HUES48 (cell line): ENCODE measurements at regions not wholly inside any gene's neighbourhood (a gene's known extent, or its start where the extent isn't known, plus 50 kb on each side); places are given as distances from the start of the nearest gene placed in this dataset.

Experiments
- H3K27ac ChIP-seq: one replicate; pipeline ENCODE4 v1.7.0; 2013; ENCODE audit warnings: low read depth, low read length, inconsistent platforms
- H3K27me3 ChIP-seq: 2 replicates; pipeline ENCODE4 v1.6.1; 2013; ENCODE audit warnings: mild to moderate bottlenecking, low read length; ENCODE audit not compliant: control insufficient read depth, insufficient read depth
- H3K36me3 ChIP-seq: 2 replicates; pipeline ENCODE4 v1.6.1; 2013; ENCODE audit warnings: low read length; ENCODE audit not compliant: control insufficient read depth, insufficient read depth
- H3K4me1 ChIP-seq: 2 replicates; pipeline ENCODE4 v1.6.1; 2013; ENCODE audit warnings: mild to moderate bottlenecking, low read length; ENCODE audit not compliant: control insufficient read depth, insufficient read depth
- H3K4me3 ChIP-seq: 2 replicates; pipeline ENCODE4 v1.5.1; 2013; ENCODE audit warnings: mild to moderate bottlenecking, low read depth, low read length
- H3K9ac ChIP-seq: 2 replicates; pipeline ENCODE4 v1.6.1; 2013; ENCODE audit warnings: mild to moderate bottlenecking, low read depth, low read length, moderate library complexity
- H3K9me3 ChIP-seq: 2 replicates; pipeline ENCODE4 v1.6.1; 2013; ENCODE audit warnings: low read length; ENCODE audit not compliant: control insufficient read depth, insufficient read depth

DNA sequence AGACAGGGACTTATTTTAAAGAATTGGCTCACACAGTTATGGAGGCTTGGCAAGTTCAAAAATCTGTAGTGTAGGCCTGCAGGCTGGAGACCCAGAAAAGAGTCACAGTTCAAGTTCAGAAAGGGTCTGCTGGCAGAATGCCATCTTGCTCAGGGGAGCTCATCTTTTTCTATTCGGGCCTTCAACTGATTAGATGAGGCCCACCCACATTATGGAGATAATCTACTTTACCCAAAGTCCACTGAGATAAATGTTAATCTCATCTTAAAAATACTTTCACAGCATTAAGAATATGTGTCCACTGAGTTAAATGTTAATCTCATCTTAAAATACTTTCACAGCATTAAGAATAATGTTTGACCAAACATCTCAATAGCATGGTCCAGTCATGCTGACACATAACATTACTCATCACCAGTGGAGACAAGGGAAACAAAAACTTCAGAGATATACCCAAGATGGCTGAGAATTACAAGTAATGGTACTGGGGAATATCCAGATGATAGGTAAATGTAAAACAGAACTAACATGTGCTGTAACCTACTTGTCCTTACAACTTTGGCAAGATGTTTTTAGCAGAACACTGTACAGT is 74.3 kb upstream of the STAC start:
- Histone ChIP-seq H3K27me3 (no peaks in the 10 kb centered on the region), H3K27ac (no peak overlapping the region), H3K9me3 (no peaks in the 10 kb centered on the region), H3K9ac (no peak overlapping the region), H3K4me3 (no peak overlapping the region), H3K36me3 (no peaks in the 10 kb centered on the region), H3K4me1 (no peaks in the 10 kb centered on the region)

DNA sequence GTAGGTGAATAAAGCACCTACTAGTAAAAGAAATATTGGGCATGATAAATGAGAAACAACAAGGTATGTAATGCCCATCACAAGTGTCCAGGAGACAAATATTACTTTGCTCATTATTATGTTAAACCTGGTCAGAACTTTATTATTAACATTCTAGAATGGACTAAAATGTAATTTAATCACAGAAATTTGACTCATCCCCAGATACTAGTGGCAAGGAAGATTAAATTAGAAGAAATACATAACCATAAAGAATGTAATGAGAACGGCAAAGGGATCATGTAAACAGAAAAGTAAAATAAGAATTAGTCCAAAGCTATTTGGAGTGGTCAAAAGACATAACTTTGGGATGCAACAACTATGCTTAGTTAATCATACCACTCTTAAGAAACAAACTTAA is 71.2 kb upstream of the STAC start:
- Histone ChIP-seq H3K27ac (no peak overlapping the region), H3K9me3 (no peaks in the 10 kb centered on the region), H3K36me3 (no peaks in the 10 kb centered on the region), H3K9ac (no peak overlapping the region), H3K4me1 (no peaks in the 10 kb centered on the region), H3K4me3 (no peak overlapping the region), H3K27me3 (no peaks in the 10 kb centered on the region)

DNA sequence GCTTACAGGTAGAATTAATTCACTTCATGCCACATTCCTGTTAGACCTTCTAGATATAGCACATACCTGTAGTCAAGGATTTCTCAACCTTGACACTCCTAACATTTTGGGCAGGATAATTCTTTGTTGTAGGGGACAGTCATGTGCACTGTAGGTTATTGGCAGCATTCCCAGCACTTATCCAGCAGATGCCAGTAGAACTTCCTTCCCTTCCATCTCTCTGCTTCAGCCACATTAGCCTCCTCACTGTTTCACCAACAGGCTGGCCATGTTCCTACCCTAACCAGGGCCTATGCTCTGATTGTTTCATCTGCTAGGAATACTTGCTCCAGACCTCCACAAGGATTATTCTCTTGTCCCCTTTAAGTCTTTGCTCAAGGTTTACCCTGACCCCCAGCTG is 68.0 kb upstream of the STAC start:
- Histone ChIP-seq H3K9me3 (no peaks in the 10 kb centered on the region), H3K36me3 (no peaks in the 10 kb centered on the region), H3K4me3 (no peak overlapping the region), H3K27ac (no peak overlapping the region), H3K9ac (no peak overlapping the region), H3K27me3 (no peaks in the 10 kb centered on the region), H3K4me1 (no peaks in the 10 kb centered on the region)

DNA sequence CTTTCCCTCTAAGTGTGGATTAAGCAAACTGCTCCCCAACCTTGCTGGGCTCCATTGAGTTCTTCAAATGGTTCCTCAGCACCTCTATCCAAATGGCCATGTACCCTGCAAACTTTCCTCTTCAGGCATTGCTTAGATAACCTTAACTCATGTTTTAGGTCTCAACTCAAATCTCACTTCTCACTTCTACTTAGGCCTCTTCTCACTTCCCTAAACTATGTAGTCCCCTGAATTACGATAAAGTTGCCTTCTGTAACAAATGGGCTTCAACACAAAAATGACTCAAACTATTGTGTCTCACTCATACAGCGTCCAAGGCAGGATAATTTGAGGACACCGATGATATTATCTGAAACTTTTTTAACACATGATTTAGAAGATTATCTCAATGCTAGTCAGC is 62.4 kb upstream of the STAC start:
- Histone ChIP-seq H3K4me1 (peaks cover 21% of the 10 kb centered on the region), H3K9me3 (peaks cover 5% of the 10 kb centered on the region; the same call in 1 of the 2 replicates), H3K27ac (no peak overlapping the region), H3K9ac (no peak overlapping the region), H3K27me3 (no peaks in the 10 kb centered on the region), H3K36me3 (no peaks in the 10 kb centered on the region), H3K4me3 (no peak overlapping the region)

DNA sequence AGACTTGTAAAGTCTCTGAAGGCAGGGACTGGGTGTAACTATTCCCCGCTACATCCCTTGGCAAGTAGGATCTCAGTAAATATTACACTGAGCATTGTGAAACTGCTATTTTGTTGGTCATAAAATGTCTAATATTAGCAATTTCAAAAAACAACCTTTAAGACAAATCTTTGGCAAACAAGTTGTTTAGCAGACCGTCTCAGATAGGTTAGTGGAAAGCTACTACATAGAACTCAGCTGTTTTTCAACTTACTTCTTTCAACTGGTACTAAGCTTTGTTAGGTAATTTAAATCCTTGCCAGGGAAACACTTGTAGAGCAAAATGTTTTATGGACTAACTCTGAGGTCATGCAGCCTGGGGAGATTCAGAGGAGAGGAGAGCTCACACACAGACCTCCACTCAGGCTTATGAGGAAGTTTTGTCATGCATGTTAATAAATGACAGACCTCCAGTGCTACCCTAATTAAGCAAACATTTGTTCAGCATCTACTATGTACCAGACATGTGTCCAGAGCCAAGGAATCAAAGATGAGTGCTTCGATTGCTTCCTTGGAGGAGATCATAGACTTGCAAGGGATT is 61.6 kb upstream of the STAC start:
- peaks cover 21% of the 10 kb centered on the region for H3K4me1 ChIP-seq
- peaks cover 5% of the 10 kb centered on the region; the same call in 1 of the 2 replicates for H3K9me3 ChIP-seq
- no peaks in the 10 kb centered on the region for H3K36me3 ChIP-seq
- H3K27me3 ChIP-seq = no peaks in the 10 kb centered on the region
- H3K9ac ChIP-seq = no peak overlapping the region
- peak overlapping the region; percentile 79 for H3K27ac ChIP-seq
- no peak overlapping the region for H3K4me3 ChIP-seq

DNA sequence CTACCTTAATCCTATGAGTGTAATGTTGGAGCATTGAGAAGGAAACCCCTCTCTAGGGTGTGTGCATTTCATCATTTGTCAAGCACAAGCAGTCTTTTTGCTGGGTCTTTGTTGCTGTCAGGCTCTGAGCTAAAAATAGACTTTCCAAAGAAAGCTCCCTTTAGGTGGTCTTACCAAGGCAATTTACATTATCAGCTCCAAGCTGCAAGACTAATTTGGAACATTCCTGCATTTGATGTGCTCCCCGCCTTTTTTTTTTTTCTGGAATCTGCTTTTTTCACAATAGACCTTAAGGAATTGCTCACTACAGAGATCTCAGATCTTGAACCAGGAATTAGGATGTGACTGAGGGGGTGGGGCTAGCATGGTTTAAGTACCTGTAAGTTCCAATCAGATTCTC is 60.6 kb upstream of the STAC start:
- peaks cover 21% of the 10 kb centered on the region for H3K4me1 ChIP-seq
- H3K9ac ChIP-seq = no peak overlapping the region
- H3K9me3 ChIP-seq = peaks cover 5% of the 10 kb centered on the region; the same call in 1 of the 2 replicates
- H3K27me3 ChIP-seq = no peaks in the 10 kb centered on the region
- no peak overlapping the region for H3K4me3 ChIP-seq
- peak overlapping the region; percentile 79 for H3K27ac ChIP-seq
- no peaks in the 10 kb centered on the region for H3K36me3 ChIP-seq
